CD4-positive, alpha-beta T cell treated with Interleukin-10 for 1 hour (primary cell): ENCODE measurements at regions not wholly inside any gene's neighbourhood (a gene's known extent, or its start where the extent isn't known, plus 50 kb on each side); places are given as distances from the start of the nearest gene placed in this dataset.
A peak's percentile ranks its signal among the peaks of the same experiment; 100 is the strongest.
"Not testable (repeated sequence)": the region's sequence is repeated elsewhere in the genome, so short reads cannot be mapped to it uniquely, and the experiment has no call there.

ENCODE experiments used
- DNase-seq: peaks from one replicate; pipeline ENCODE4 v3.0.0-alpha.2; 2020

- no peak for DNase-seq
Observed at GRCh38 chr3:98644168-98644567, 50.8 kb upstream of the CPOX start.

GRCh38 chr3:98645039-98645438 lies 51.6 kb upstream of the CPOX start:
- no peak for DNase-seq

GRCh38 chr3:98646680-98647079 lies 53.3 kb upstream of the CPOX start:
- DNase-seq: no peak

- DNase-seq: no peak
Observed at GRCh38 chr3:98647197-98647596, 53.8 kb upstream of the CPOX start.

- no peak for DNase-seq
Observed at GRCh38 chr3:98650971-98651779, 57.8 kb upstream of the CPOX start.

- DNase-seq: no peak
Observed at GRCh38 chr3:98651780-98652077, 58.3 kb upstream of the CPOX start.

GRCh38 chr3:98655666-98656065 lies 62.3 kb upstream of the CPOX start:
- no peak for DNase-seq

- peak; percentile 24 for DNase-seq
Observed at GRCh38 chr3:98657457-98657856, 64.0 kb upstream of the CPOX start.

GRCh38 chr3:98662699-98663098 lies 69.3 kb upstream of the CPOX start:
- DNase-seq: no peak

- no peak for DNase-seq
Observed at GRCh38 chr3:98670020-98670419, 76.6 kb upstream of the CPOX start.

- DNase-seq: no peak
Observed at GRCh38 chr3:98679986-98680385, 83.2 kb upstream of the ST3GAL6 start.

- DNase-seq: no peak
Observed at GRCh38 chr3:98680723-98681122, 82.4 kb upstream of the ST3GAL6 start.

- DNase-seq: no peak
Observed at GRCh38 chr3:98681486-98681885, 81.7 kb upstream of the ST3GAL6 start.

GRCh38 chr3:98682391-98682790 lies 80.7 kb upstream of the ST3GAL6 start:
- not testable (repeated sequence) for DNase-seq

- no peak for DNase-seq
Observed at GRCh38 chr3:98688363-98688762, 74.8 kb upstream of the ST3GAL6 start.

- no peak for DNase-seq
Observed at GRCh38 chr3:98690876-98691275, 72.3 kb upstream of the ST3GAL6 start.

- DNase-seq: no peak
Observed at GRCh38 chr3:98691897-98692296, 71.2 kb upstream of the ST3GAL6 start.

- DNase-seq: no peak
Observed at GRCh38 chr3:98692787-98693473, 70.2 kb upstream of the ST3GAL6 start.

GRCh38 chr3:98695796-98696195 lies 67.3 kb upstream of the ST3GAL6 start:
- DNase-seq: no peak

- DNase-seq: not testable (repeated sequence)
Observed at GRCh38 chr3:98696296-98696695, 66.8 kb upstream of the ST3GAL6 start.

- no peak for DNase-seq
Observed at GRCh38 chr3:98697225-98697624, 65.9 kb upstream of the ST3GAL6 start.

GRCh38 chr3:98699132-98699531 lies 64.0 kb upstream of the ST3GAL6 start:
- no peak for DNase-seq

GRCh38 chr3:98701071-98701675 lies 62.0 kb upstream of the ST3GAL6 start:
- no peak for DNase-seq

- no peak for DNase-seq
Observed at GRCh38 chr3:98702166-98702565, 61.0 kb upstream of the ST3GAL6 start.
